ENCODE measurements at regions not wholly inside any gene's neighbourhood (a gene's known extent, or its start where the extent isn't known, plus 50 kb on each side); places are given as distances from the start of the nearest gene placed in this dataset.

- TF ChIP-seq CTCF (IDR thresholded peaks at IDR 0.05; ENCODE audit: low read depth, low read length) (no peak), POLR2A (IDR thresholded peaks at IDR 0.05; ENCODE audit: extremely low read depth, insufficient read length) (no peak), MYC (IDR thresholded peaks at IDR 0.05; ENCODE audit: low read depth, low read length) (no peak), MAX (IDR thresholded peaks at IDR 0.05; ENCODE audit: low read depth, low read length) (no peak)
- DNase-seq (ENCODE audit: low read depth): no peak
- H3K4me3 ChIP-seq (ENCODE audit: low read depth, low read length): no peak overlapping the region
These were observed 228.5 kb downstream of the GLI2 start for GRCh38 chr2:120963997-120964705.

- DNase-seq (ENCODE audit: low read depth): no peak
- TF ChIP-seq CTCF (IDR thresholded peaks at IDR 0.05; ENCODE audit: low read depth, low read length) (no peak), MYC (IDR thresholded peaks at IDR 0.05; ENCODE audit: low read depth, low read length) (no peak), MAX (IDR thresholded peaks at IDR 0.05; ENCODE audit: low read depth, low read length) (no peak), POLR2A (IDR thresholded peaks at IDR 0.05; ENCODE audit: extremely low read depth, insufficient read length) (no peak)
- H3K4me3 ChIP-seq (ENCODE audit: low read depth, low read length): no peak overlapping the region
These were observed 229.2 kb downstream of the GLI2 start for GRCh38 chr2:120964819-120965218.

GRCh38 chr2:120966510-120967254 is 231.0 kb downstream of the GLI2 start:
- DNase-seq (ENCODE audit: low read depth): no peak
- TF ChIP-seq MYC (IDR thresholded peaks at IDR 0.05; ENCODE audit: low read depth, low read length) (no peak), CTCF (IDR thresholded peaks at IDR 0.05; ENCODE audit: low read depth, low read length) (no peak), POLR2A (IDR thresholded peaks at IDR 0.05; ENCODE audit: extremely low read depth, insufficient read length) (no peak), MAX (IDR thresholded peaks at IDR 0.05; ENCODE audit: low read depth, low read length) (no peak)
- H3K4me3 ChIP-seq (ENCODE audit: low read depth, low read length): no peak overlapping the region

- TF ChIP-seq MYC (IDR thresholded peaks at IDR 0.05; ENCODE audit: low read depth, low read length) (no peak), CTCF (IDR thresholded peaks at IDR 0.05; ENCODE audit: low read depth, low read length) (no peak), MAX (IDR thresholded peaks at IDR 0.05; ENCODE audit: low read depth, low read length) (no peak), POLR2A (IDR thresholded peaks at IDR 0.05; ENCODE audit: extremely low read depth, insufficient read length) (no peak)
- H3K4me3 ChIP-seq (ENCODE audit: low read depth, low read length): no peak overlapping the region
- no peak for DNase-seq (ENCODE audit: low read depth)
These were observed 232.8 kb downstream of the GLI2 start for GRCh38 chr2:120968307-120969015.

- no peak for TF ChIP-seq MAX (IDR thresholded peaks at IDR 0.05; ENCODE audit: low read depth, low read length)
- TF ChIP-seq POLR2A (IDR thresholded peaks at IDR 0.05; ENCODE audit: extremely low read depth, insufficient read length): no peak
- TF ChIP-seq CTCF (IDR thresholded peaks at IDR 0.05; ENCODE audit: low read depth, low read length): no peak
- no peak for TF ChIP-seq MYC (IDR thresholded peaks at IDR 0.05; ENCODE audit: low read depth, low read length)
- DNase-seq (ENCODE audit: low read depth): peak; percentile 55
- no peak overlapping the region for H3K4me3 ChIP-seq (ENCODE audit: low read depth, low read length)
These were observed 234.1 kb downstream of the GLI2 start for GRCh38 chr2:120969613-120970355.

All from NB4 (cell line).